CD14-positive monocyte (primary cell): ENCODE measurements at regions not wholly inside any gene's neighbourhood (a gene's known extent, or its start where the extent isn't known, plus 50 kb on each side); places are given as distances from the start of the nearest gene placed in this dataset.

Experiments
- DNase-seq, 3 donors: peaks; one replicate each; pipeline ENCODE4 v3.0.0-alpha.2; 2011 to 2022
- H2AFZ ChIP-seq: 2 replicates; pipeline ENCODE4 v1.6.0; 2012; ENCODE audit warnings: mild to moderate bottlenecking, low read depth, low read length, inconsistent platforms; ENCODE audit not compliant: insufficient read depth, poor library complexity, severe bottlenecking
- H3K27ac ChIP-seq, 2 donors: 1 replicate in 1 of 2; 2 replicates in 1 of 2; pipeline ENCODE4 v1.5.1; 2012 to 2013; ENCODE audit warnings: low read length in 2 of 2, control low read depth in 1 of 2, inconsistent platforms in 1 of 2, low read depth in 1 of 2, mild to moderate bottlenecking in 1 of 2
- H3K27me3 ChIP-seq, 2 donors: one replicate each; pipeline versions ENCODE4 v1.6.0 to v1.6.1; 2011 to 2013; ENCODE audit warnings: low read length in 2 of 2; ENCODE audit not compliant: control insufficient read depth in 2 of 2, insufficient read depth in 2 of 2
- H3K36me3 ChIP-seq, 2 donors: replicated peaks in 1 of 2; 1 replicate in 1 of 2; 2 replicates in 1 of 2; pipeline versions ENCODE4 v1.5.1 to v1.6.1; 2012 to 2013; ENCODE audit warnings: low read length in 2 of 2, control low read depth in 1 of 2, inconsistent platforms in 1 of 2, mild to moderate bottlenecking in 1 of 2; ENCODE audit not compliant: insufficient read depth in 2 of 2, control insufficient read depth in 1 of 2
- H3K4me1 ChIP-seq, 2 donors: 1 replicate in 1 of 2; 2 replicates in 1 of 2; pipeline versions ENCODE4 v1.5.1 to v1.6.1; 2012 to 2013; ENCODE audit warnings: low read length in 2 of 2, control low read depth in 1 of 2, inconsistent platforms in 1 of 2, mild to moderate bottlenecking in 1 of 2, moderate library complexity in 1 of 2; ENCODE audit not compliant: insufficient read depth in 2 of 2, control insufficient read depth in 1 of 2
- H3K4me2 ChIP-seq: replicated peaks from 2 replicates; pipeline ENCODE3; 2012; ENCODE audit warnings: low read length, moderate library complexity, mild to moderate bottlenecking; ENCODE audit not compliant: poor library complexity, severe bottlenecking; ENCODE audit errors: extremely low read depth
- H3K4me3 ChIP-seq, 3 experiments: fragments of 200-600 bp in 1 of 3; sonication (generic) in 1 of 3; replicated peaks in 1 of 3; 1 replicate in 2 of 3; 2 replicates in 1 of 3; pipeline ENCODE4 v1.5.1; 2011 to 2013; ENCODE audit warnings: low read length in 3 of 3, mild to moderate bottlenecking in 3 of 3, control low read depth in 2 of 3, low read depth in 2 of 3, inconsistent platforms in 1 of 3, moderate library complexity in 1 of 3
- H3K79me2 ChIP-seq: 2 replicates; pipeline ENCODE4 v1.6.0; 2012; ENCODE audit warnings: mild to moderate bottlenecking, control low read depth, inconsistent platforms, low read length, moderate library complexity; ENCODE audit not compliant: insufficient read depth
- H3K9ac ChIP-seq: 2 replicates; pipeline ENCODE4 v1.6.0; 2017; ENCODE audit warnings: low read length, mild to moderate bottlenecking; ENCODE audit not compliant: insufficient read depth, poor library complexity, severe bottlenecking
- H3K9me3 ChIP-seq, 2 donors: replicated peaks in 1 of 2; 1 replicate in 1 of 2; 2 replicates in 1 of 2; pipeline versions ENCODE4 v1.5.1 to v1.6.1; 2012 to 2013; ENCODE audit warnings: low read length in 2 of 2, control low read depth in 1 of 2; ENCODE audit not compliant: control insufficient read depth in 1 of 2, insufficient read depth in 1 of 2
- H4K20me1 ChIP-seq: 2 replicates; pipeline ENCODE4 v1.6.0; 2012; ENCODE audit warnings: mild to moderate bottlenecking, low read length, control low read depth, moderate library complexity; ENCODE audit not compliant: insufficient read depth
- H3K27ac Mint-ChIP-seq, 7 donors: one replicate each; pipeline ENCODE4 v1.8.0; 2020; ENCODE audit warnings: mild to moderate bottlenecking in 7 of 7, mixed read lengths in 7 of 7, moderate library complexity in 6 of 7, inconsistent platforms in 2 of 7
- H3K27me3 Mint-ChIP-seq, 3 donors: one replicate each; pipeline ENCODE4 v1.8.0; 2021 to 2022; ENCODE audit warnings: low read depth in 3 of 3, mild to moderate bottlenecking in 3 of 3, mixed read lengths in 3 of 3, moderate library complexity in 3 of 3, inconsistent platforms in 1 of 3
- H3K36me3 Mint-ChIP-seq, 2 donors: one replicate each; pipeline ENCODE4 v1.8.0; 2020; ENCODE audit warnings: mixed read lengths in 2 of 2, inconsistent platforms in 1 of 2, mild to moderate bottlenecking in 1 of 2
- H3K4me1 Mint-ChIP-seq: one replicate; pipeline ENCODE4 v1.8.0; 2020; ENCODE audit warnings: mild to moderate bottlenecking, mixed read lengths
- H3K4me3 Mint-ChIP-seq, 2 donors: one replicate each; pipeline ENCODE4 v1.8.0; 2020; ENCODE audit warnings: mild to moderate bottlenecking in 2 of 2, mixed read lengths in 2 of 2, moderate library complexity in 1 of 2
- H3K9me3 Mint-ChIP-seq, 7 donors: one replicate each; pipeline ENCODE4 v1.8.0; 2020 to 2022; ENCODE audit warnings: mixed read lengths in 7 of 7, mild to moderate bottlenecking in 6 of 7, moderate library complexity in 6 of 7, inconsistent platforms in 2 of 7
- CTCF ChIP-seq: fragments of 200-600 bp; IDR thresholded peaks from one replicate; pipeline ENCODE4 v1.8.0; 2022; ENCODE audit warnings: antibody characterized with exemption, mild to moderate bottlenecking
- WGBS: methylation state at CpG from one replicate; pipeline ENCODE4 v1.1.5; 2013; ENCODE audit warnings: missing lambda C conversion rate; ENCODE audit not compliant: insufficient coverage; 5-methylcytosine and 5-hydroxymethylcytosine counted together
- intact Hi-C, 2 donors: fragments of 100-400 bp; cut with micrococcal nuclease; formaldehyde crosslinking; loops; one replicate each; pipeline versions ENCODE4 v1.15.0 to v1.15.1; 2023

DNA sequence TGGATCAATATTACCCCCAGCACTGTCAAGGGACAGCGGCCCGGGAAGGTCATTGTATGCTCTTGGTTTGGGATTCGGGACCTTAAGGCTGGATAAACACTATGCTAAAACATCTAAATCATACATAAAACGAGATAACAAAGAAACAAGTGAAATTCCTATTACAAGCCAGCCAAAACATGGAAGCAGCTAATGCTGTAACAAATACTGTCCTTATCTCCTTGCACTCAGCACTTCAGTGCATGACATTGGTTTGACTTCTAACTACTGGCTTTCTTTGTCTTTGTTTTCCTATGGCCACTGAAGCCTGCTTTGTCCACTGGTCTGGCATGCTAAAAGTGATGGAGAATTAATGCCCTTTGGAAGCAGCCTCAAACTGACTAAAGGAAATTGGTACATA is 516.4 kb upstream of the DPH6 start:
- Mint-ChIP-seq H3K4me3 (no peak overlapping the region), H3K27me3 (no peaks in the 10 kb centered on the region), H3K36me3 (no peaks in the 10 kb centered on the region), H3K9me3 (peaks cover 0 to 12% (median 3%) of the 10 kb centered on the region in 7 donors), H3K27ac (no peak overlapping the region), H3K4me1 (no peaks in the 10 kb centered on the region)
- no peak for DNase-seq
- Histone ChIP-seq H3K79me2 (no peaks in the 10 kb centered on the region), H3K27me3 (no peaks in the 10 kb centered on the region), H3K4me1 (no peaks in the 10 kb centered on the region), H3K4me3 (no peak overlapping the region), H3K9ac (no peak overlapping the region), H3K4me2 (no peak overlapping the region), H3K9me3 (peaks cover 1 to 11% of the 10 kb centered on the region in 2 donors), H3K36me3 (no peaks in the 10 kb centered on the region), H3K27ac (no peak overlapping the region), H4K20me1 (no peaks in the 10 kb centered on the region), H2AFZ (no peak overlapping the region)
- no peak for TF ChIP-seq CTCF
- intact Hi-C loops: no loop called here
- WGBS: no CpG with 5 or more reads among the region's 4 CpGs

- H3K9me3 Mint-ChIP-seq: peaks cover 2 to 14% (median 5%) of the 10 kb centered on the region in 7 donors
- no peak overlapping the region for H3K27ac Mint-ChIP-seq
- Histone ChIP-seq H3K4me2 (no peak overlapping the region), H3K79me2 (no peaks in the 10 kb centered on the region), H3K9ac (no peak overlapping the region), H3K27ac (no peak overlapping the region), H3K36me3 (no peaks in the 10 kb centered on the region), H3K9me3 (peaks cover 9 to 18% of the 10 kb centered on the region in 2 donors), H2AFZ (no peak overlapping the region), H3K4me3 (no peak overlapping the region), H3K27me3 (no peaks in the 10 kb centered on the region), H3K4me1 (no peaks in the 10 kb centered on the region), H4K20me1 (no peaks in the 10 kb centered on the region)
- DNase-seq: no peak
- peaks cover 0 to 1% (median 0%) of the 10 kb centered on the region in 3 donors for H3K27me3 Mint-ChIP-seq
- 80% methylated on average over 3 of the region's 3 CpGs for WGBS
- TF ChIP-seq CTCF: no peak
- H3K4me3 Mint-ChIP-seq: no peak overlapping the region
- intact Hi-C loops: no loop called here
- no peaks in the 10 kb centered on the region for H3K4me1 Mint-ChIP-seq
- H3K36me3 Mint-ChIP-seq: no peaks in the 10 kb centered on the region
Measured at GRCh38 chr15:36066757-36067156, 512.7 kb upstream of the CDIN1 start.
